ENCODE measurements at regions not wholly inside any gene's neighbourhood (a gene's known extent, or its start where the extent isn't known, plus 50 kb on each side); places are given as distances from the start of the nearest gene placed in this dataset.

DNA sequence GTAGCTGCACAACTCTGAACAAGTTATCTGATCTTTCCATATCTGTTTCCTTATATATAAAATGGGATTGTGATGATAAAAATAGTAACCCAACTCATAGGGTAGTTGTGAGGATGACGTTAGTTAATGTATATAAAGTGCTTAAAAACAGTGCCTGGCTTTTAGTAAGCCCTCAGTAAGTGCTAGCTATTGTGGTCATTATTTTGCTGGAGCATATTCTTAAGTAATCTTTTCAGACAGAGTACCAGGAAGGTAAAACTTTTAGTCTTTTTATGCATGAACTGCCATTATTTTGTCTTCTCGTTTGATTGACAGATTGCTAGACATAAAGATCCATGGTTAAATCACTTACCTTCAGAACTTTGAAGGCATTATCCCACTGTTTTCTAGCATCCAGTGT, 62.5 kb upstream of the SIM2 start:
- no peaks in the 10 kb centered on the region for H3K36me3 ChIP-seq (ENCODE audit: control insufficient read depth in 1 of 2, insufficient read depth in 2 of 2, low read length in 2 of 2)
- no peak overlapping the region for H3K9ac ChIP-seq (ENCODE audit: low read length)
- intact Hi-C loops (cut with micrococcal nuclease): loop anchor here (10.0 kb wide), 1 partner anchor 132 kb away; no protein-coding TSS in a partner anchor
- no TSS peak for BruUV-seq (replicated peaks)
- H3K4me3 ChIP-seq (replicated peaks in 1 of 2; ENCODE audit: low read depth in 1 of 2, low read length in 2 of 2): no peak overlapping the region
- H3K79me2 ChIP-seq (ENCODE audit: insufficient read depth, low read length): no peaks in the 10 kb centered on the region
- H3K4me1 ChIP-seq (ENCODE audit: control insufficient read depth in 1 of 2, insufficient read depth in 2 of 2, low read length in 2 of 2): no peaks in the 10 kb centered on the region
- ChIA-PET CTCF (interaction anchor here (1.5 kb wide), 1 partner anchor 218 kb away, joined by 4 read pairs; no protein-coding TSS in a partner anchor), POLR2A (no interaction called here), RAD21 (ENCODE audit: low non-redundant PET in 1 of 2, low total read pairs in 2 of 2, uncharacterized antibody in 2 of 2, unreplicated experiment in 2 of 2) (no interaction called here)
- no peaks in the 10 kb centered on the region for H3K9me3 ChIP-seq (ENCODE audit: control insufficient read depth in 1 of 2, insufficient read depth in 1 of 2, low read depth in 1 of 2, low read length in 2 of 2)
- no peaks in the 10 kb centered on the region for H3K27me3 ChIP-seq (ENCODE audit: insufficient read depth, low read length)
- H3K4me2 ChIP-seq (ENCODE audit: low read length): no peak overlapping the region
- H3K27ac ChIP-seq (ENCODE audit: low read depth, low read length): no peak overlapping the region
- H2AFZ ChIP-seq (ENCODE audit: low read depth, low read length, poor library complexity, severe bottlenecking): no peak overlapping the region
- no peaks in the 10 kb centered on the region for H4K20me1 ChIP-seq (ENCODE audit: insufficient read depth)
- H3K9me2 ChIP-seq (ENCODE audit: insufficient read depth): no peaks in the 10 kb centered on the region
- ATAC-seq (no peak), DNase-seq (ENCODE audit: low read depth, low spot score) (no peak)
- TF ChIP-seq, protein P1, sequence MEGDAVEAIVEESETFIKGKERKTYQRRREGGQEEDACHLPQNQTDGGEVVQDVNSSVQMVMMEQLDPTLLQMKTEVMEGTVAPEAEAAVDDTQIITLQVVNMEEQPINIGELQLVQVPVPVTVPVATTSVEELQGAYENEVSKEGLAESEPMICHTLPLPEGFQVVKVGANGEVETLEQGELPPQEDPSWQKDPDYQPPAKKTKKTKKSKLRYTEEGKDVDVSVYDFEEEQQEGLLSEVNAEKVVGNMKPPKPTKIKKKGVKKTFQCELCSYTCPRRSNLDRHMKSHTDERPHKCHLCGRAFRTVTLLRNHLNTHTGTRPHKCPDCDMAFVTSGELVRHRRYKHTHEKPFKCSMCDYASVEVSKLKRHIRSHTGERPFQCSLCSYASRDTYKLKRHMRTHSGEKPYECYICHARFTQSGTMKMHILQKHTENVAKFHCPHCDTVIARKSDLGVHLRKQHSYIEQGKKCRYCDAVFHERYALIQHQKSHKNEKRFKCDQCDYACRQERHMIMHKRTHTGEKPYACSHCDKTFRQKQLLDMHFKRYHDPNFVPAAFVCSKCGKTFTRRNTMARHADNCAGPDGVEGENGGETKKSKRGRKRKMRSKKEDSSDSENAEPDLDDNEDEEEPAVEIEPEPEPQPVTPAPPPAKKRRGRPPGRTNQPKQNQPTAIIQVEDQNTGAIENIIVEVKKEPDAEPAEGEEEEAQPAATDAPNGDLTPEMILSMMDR (IDR thresholded peaks at IDR 0.05 in 2 of 3, conservative IDR thresholded peaks at IDR 0.05 in 1 of 3; ENCODE audit: borderline replicate concordance in 1 of 3, insufficient read depth in 1 of 3, low read depth in 2 of 3, low read length in 2 of 3): no peak
- TF ChIP-seq EZH2 (IDR thresholded peaks at IDR 0.05) (no peak), ELF1 (IDR thresholded peaks at IDR 0.05; ENCODE audit: borderline replicate concordance, low read depth) (no peak), EZH2phosphoT487 (IDR thresholded peaks at IDR 0.05; ENCODE audit: borderline replicate concordance) (no peak), POLR2AphosphoS5 (IDR thresholded peaks at IDR 0.05; ENCODE audit: low read depth, low read length) (no peak), SIN3A (IDR thresholded peaks at IDR 0.05; ENCODE audit: low read depth) (no peak)
- TF ChIP-seq, protein P2, sequence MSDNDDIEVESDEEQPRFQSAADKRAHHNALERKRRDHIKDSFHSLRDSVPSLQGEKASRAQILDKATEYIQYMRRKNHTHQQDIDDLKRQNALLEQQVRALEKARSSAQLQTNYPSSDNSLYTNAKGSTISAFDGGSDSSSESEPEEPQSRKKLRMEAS (IDR thresholded peaks at IDR 0.05): no peak
- TF ChIP-seq, protein P3, sequence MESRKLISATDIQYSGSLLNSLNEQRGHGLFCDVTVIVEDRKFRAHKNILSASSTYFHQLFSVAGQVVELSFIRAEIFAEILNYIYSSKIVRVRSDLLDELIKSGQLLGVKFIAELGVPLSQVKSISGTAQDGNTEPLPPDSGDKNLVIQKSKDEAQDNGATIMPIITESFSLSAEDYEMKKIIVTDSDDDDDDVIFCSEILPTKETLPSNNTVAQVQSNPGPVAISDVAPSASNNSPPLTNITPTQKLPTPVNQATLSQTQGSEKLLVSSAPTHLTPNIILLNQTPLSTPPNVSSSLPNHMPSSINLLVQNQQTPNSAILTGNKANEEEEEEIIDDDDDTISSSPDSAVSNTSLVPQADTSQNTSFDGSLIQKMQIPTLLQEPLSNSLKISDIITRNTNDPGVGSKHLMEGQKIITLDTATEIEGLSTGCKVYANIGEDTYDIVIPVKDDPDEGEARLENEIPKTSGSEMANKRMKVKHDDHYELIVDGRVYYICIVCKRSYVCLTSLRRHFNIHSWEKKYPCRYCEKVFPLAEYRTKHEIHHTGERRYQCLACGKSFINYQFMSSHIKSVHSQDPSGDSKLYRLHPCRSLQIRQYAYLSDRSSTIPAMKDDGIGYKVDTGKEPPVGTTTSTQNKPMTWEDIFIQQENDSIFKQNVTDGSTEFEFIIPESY (IDR thresholded peaks at IDR 0.05; ENCODE audit: extremely low read depth, insufficient replicate concordance, low read length): no peak
